HepG2 (cell line): ENCODE measurements at regions not wholly inside any gene's neighbourhood (a gene's known extent, or its start where the extent isn't known, plus 50 kb on each side); places are given as distances from the start of the nearest gene placed in this dataset.

Experiments used
- ATAC-seq: fragments of 200-7000 bp; cut with Tn5 transposase; 3 replicates; pipeline ENCODE4 v1.9.1; 2020; ENCODE audit warnings: mild to moderate bottlenecking, moderate library complexity
- BruUV-seq: library from RNA; stranded (reverse); fragments of 400-500 nt; replicated peaks from 2 replicates; lab custom pipeline; 2021; lab: Mats Ljungman, UMichigan
- CTCF ChIA-PET: fragments of 300-600 bp; formaldehyde crosslinking; extraction: SDS; loops from one replicate; lab custom pipeline; 2021; ENCODE audit warnings: low total read pairs, inconsistent platforms, low intra/inter-chr PET ratio; lab: Yijun Ruan, JAX
- POLR2A ChIA-PET: fragments of 350-600 bp; sonication (Branson Sonifier 250); formaldehyde crosslinking; loops from one replicate; lab custom pipeline; 2020; ENCODE audit warnings: antibody characterized with exemption, inconsistent platforms; lab: Yijun Ruan, JAX
- DNase-seq: peaks from one replicate; pipeline ENCODE4 v3.0.0-alpha.2; 2015; ENCODE audit warnings: low spot score
- FAIRE-seq: peaks from 3 replicates; lab custom pipeline; 2011; peaks lifted over from hg19 to GRCh38; lab: Jason Lieb, UNC
- H2AFZ ChIP-seq: one replicate; pipeline ENCODE4 v1.6.1; 2011; ENCODE audit warnings: low read length, inconsistent platforms
- H3K27ac ChIP-seq: fragments of 300-600 bp; 3 replicates; pipeline ENCODE4 v1.8.0; 2011; ENCODE audit warnings: mixed run types, mild to moderate bottlenecking, mixed read lengths, low read length, inconsistent platforms; ENCODE audit not compliant: insufficient read depth; ENCODE audit errors: extremely low read length
- H3K27me3 ChIP-seq, 2 experiments: fragments of 200-600 bp in 1 of 2; 2 replicates in 1 of 2; 3 replicates in 1 of 2; pipeline versions ENCODE4 v1.6.0 to v1.8.0; 2011; ENCODE audit warnings: low read length in 2 of 2, mild to moderate bottlenecking in 2 of 2, moderate library complexity in 2 of 2, inconsistent platforms in 1 of 2; ENCODE audit not compliant: insufficient read depth in 2 of 2, control insufficient read depth in 1 of 2
- H3K36me3 ChIP-seq, 2 experiments: fragments of 200-600 bp in 1 of 2; replicated peaks in 1 of 2; 2 replicates in 1 of 2; 3 replicates in 1 of 2; pipeline versions ENCODE4 v1.5.1 to v1.8.0; 2011; ENCODE audit warnings: low read length in 2 of 2, inconsistent platforms in 1 of 2; ENCODE audit not compliant: insufficient read depth in 2 of 2, control insufficient read depth in 1 of 2
- H3K4me1 ChIP-seq: 2 replicates; pipeline ENCODE4 v1.5.1; 2012; ENCODE audit warnings: low read length, inconsistent platforms; ENCODE audit not compliant: insufficient read depth
- H3K4me2 ChIP-seq: 2 replicates; pipeline ENCODE4 v1.6.0; 2011; ENCODE audit warnings: low read depth, low read length, inconsistent platforms
- H3K4me3 ChIP-seq, 3 experiments: fragments of 200-600 bp in 1 of 3; sonication (generic), shearing (Covaris generic) in 1 of 3; replicated peaks in 1 of 3; 2 replicates each; pipeline ENCODE4 v1.5.1; 2011 to 2016; ENCODE audit warnings: low read length in 3 of 3, inconsistent platforms in 2 of 3, low read depth in 2 of 3, mild to moderate bottlenecking in 2 of 3, control low read depth in 1 of 3, mixed read lengths in 1 of 3; ENCODE audit not compliant: insufficient read depth in 1 of 3
- H3K79me2 ChIP-seq: one replicate; pipeline ENCODE4 v1.6.1; 2011; ENCODE audit warnings: low read length, inconsistent platforms; ENCODE audit not compliant: insufficient read depth
- H3K9ac ChIP-seq: 2 replicates; pipeline ENCODE4 v1.6.0; 2011; ENCODE audit warnings: mild to moderate bottlenecking, low read depth, low read length, inconsistent platforms; ENCODE audit not compliant: insufficient read depth
- H3K9me3 ChIP-seq: 2 replicates; pipeline ENCODE4 v1.5.1; 2012; ENCODE audit warnings: mild to moderate bottlenecking, low read length
- H4K20me1 ChIP-seq: 2 replicates; pipeline ENCODE4 v1.6.0; 2011; ENCODE audit warnings: inconsistent platforms, mild to moderate bottlenecking, low read length, moderate library complexity; ENCODE audit not compliant: insufficient read depth
- E2F1 ChIP-seq: sonication (generic); formaldehyde crosslinking; IDR thresholded peaks from 2 replicates; pipeline ENCODE4 v1.5.0; 2020; ENCODE audit warnings: missing genetic modification reagents
- ESRRA ChIP-seq: sonication (generic); formaldehyde crosslinking; IDR thresholded peaks from 2 replicates; pipeline ENCODE4 v1.5.1; 2020; ENCODE audit warnings: mild to moderate bottlenecking, low read depth, missing genetic modification reagents
- HCFC1 ChIP-seq: fragments of 150-350 bp; IDR thresholded peaks from 2 replicates; pipeline ENCODE4 v1.6.1; 2014; ENCODE audit warnings: low read depth, low read length
- HOXA5 ChIP-seq: sonication (generic); formaldehyde crosslinking; IDR thresholded peaks from 2 replicates; pipeline ENCODE4 v1.4.0; 2020; ENCODE audit warnings: missing genetic modification reagents
- IKZF4 ChIP-seq: sonication (generic); formaldehyde crosslinking; IDR thresholded peaks from 2 replicates; pipeline ENCODE4 v1.5.1; 2020; ENCODE audit warnings: borderline replicate concordance, mild to moderate bottlenecking, low read depth, missing genetic modification reagents; ENCODE audit errors: not compliant biosample characterization
- MEF2D ChIP-seq: sonication (generic); formaldehyde crosslinking; IDR thresholded peaks from 2 replicates; pipeline ENCODE4 v1.5.1; 2020; ENCODE audit warnings: mild to moderate bottlenecking, missing genetic modification reagents
- NFYB ChIP-seq: sonication (generic); formaldehyde crosslinking; IDR thresholded peaks from 2 replicates; pipeline ENCODE4 v1.4.0; 2020; ENCODE audit warnings: missing genetic modification reagents
- REXO4 ChIP-seq: sonication (generic); formaldehyde crosslinking; IDR thresholded peaks from 2 replicates; pipeline ENCODE4 v1.8.0; 2022; ENCODE audit warnings: missing genetic modification reagents, mild to moderate bottlenecking, borderline replicate concordance
- U2AF2 ChIP-seq: fragments of 200-400 bp; formaldehyde crosslinking; IDR thresholded peaks from 2 replicates; pipeline ENCODE4 v1.6.1; 2017; ENCODE audit warnings: low read depth, mild to moderate bottlenecking, low read length
- ZFP36 ChIP-seq: fragments of 150-350 bp; IDR thresholded peaks from 2 replicates; pipeline ENCODE4 v1.6.1; 2018; ENCODE audit warnings: borderline replicate concordance, low read length, low read depth; ENCODE audit not compliant: partially characterized antibody
- ZMAT3 ChIP-seq: sonication (generic); formaldehyde crosslinking; conservative IDR thresholded peaks from 2 replicates; pipeline ENCODE4 v1.7.0; 2021; ENCODE audit warnings: missing genetic modification reagents
- ZNF224 ChIP-seq: sonication (generic); formaldehyde crosslinking; IDR thresholded peaks from 2 replicates; pipeline ENCODE4 v1.5.0; 2020; ENCODE audit warnings: mild to moderate bottlenecking, missing genetic modification reagents
- ZNF230 ChIP-seq: sonication (generic); formaldehyde crosslinking; IDR thresholded peaks from 2 replicates; pipeline ENCODE4 v1.4.0; 2020; ENCODE audit warnings: mild to moderate bottlenecking, missing genetic modification reagents
- ZNF333 ChIP-seq: sonication (generic); formaldehyde crosslinking; IDR thresholded peaks from 2 replicates; pipeline ENCODE4 v1.4.0; 2020; ENCODE audit warnings: mild to moderate bottlenecking, missing genetic modification reagents, borderline replicate concordance
- ZNF354B ChIP-seq: sonication (generic); formaldehyde crosslinking; IDR thresholded peaks from 2 replicates; pipeline ENCODE4 v1.8.0; 2022; ENCODE audit warnings: mild to moderate bottlenecking, missing genetic modification reagents
- ZNF546 ChIP-seq: sonication (generic); formaldehyde crosslinking; conservative IDR thresholded peaks from 2 replicates; pipeline ENCODE4 v1.8.1; 2023; ENCODE audit warnings: mild to moderate bottlenecking, missing genetic modification reagents
- ZNF879 ChIP-seq: sonication (generic); formaldehyde crosslinking; IDR thresholded peaks from 2 replicates; pipeline ENCODE4 v1.8.1; 2023; ENCODE audit warnings: missing genetic modification reagents
- ZSCAN20 ChIP-seq: sonication (generic); formaldehyde crosslinking; IDR thresholded peaks from 2 replicates; pipeline ENCODE4 v1.4.0; 2020; ENCODE audit warnings: missing genetic modification reagents, mild to moderate bottlenecking, borderline replicate concordance
- WGBS: methylation state at CpG from one replicate; pipeline ENCODE4 v1.1.6; 2017; ENCODE audit warnings: low lambda C conversion rate; 5-methylcytosine and 5-hydroxymethylcytosine counted together
- in situ Hi-C: cut with HindIII; loops from 2 replicates; pipeline ENCODE4 v1.10.0; 2017; ENCODE audit warnings: low pct_unique_long_range_greater_than_20kb; ENCODE audit not compliant: extremely low pct_ligation_motif_present
- intact Hi-C: fragments of 100-400 bp; cut with micrococcal nuclease; formaldehyde crosslinking; loops from one replicate; pipeline ENCODE4 v1.10.0; 2022; ENCODE audit not compliant: unreplicated experiment

GRCh38 chr2:172305066-172305465 is 122.3 kb upstream of the ITGA6 start:
- no peaks in the 10 kb centered on the region for H3K9me3 ChIP-seq
- intact Hi-C loops (no loop called here), in situ Hi-C loops (no loop called here)
- H3K4me3 ChIP-seq, result no peak overlapping the region
- H3K9ac ChIP-seq, result no peak overlapping the region
- ATAC-seq (no peak), FAIRE-seq (no peak), DNase-seq (no peak)
- 45% methylated on average over 3 of the region's 3 CpGs for WGBS
- no peaks in the 10 kb centered on the region for H3K36me3 ChIP-seq
- CTCF ChIA-PET, result no interaction called here
- H2AFZ ChIP-seq, result no peak overlapping the region
- no peaks in the 10 kb centered on the region for H4K20me1 ChIP-seq
- no TSS peak for BruUV-seq
- no peak overlapping the region for H3K4me2 ChIP-seq
- peaks cover 0 to 4% of the 10 kb centered on the region in 2 experiments; a peak in 1 of 5 replicates for H3K27me3 ChIP-seq
- H3K27ac ChIP-seq, result no peak overlapping the region
- no peaks in the 10 kb centered on the region for H3K79me2 ChIP-seq
- no peak for TF ChIP-seq MEF2D (CRISPR knock-in tag)
- TF ChIP-seq ZMAT3 (CRISPR knock-in tag), result no peak
- no peak for TF ChIP-seq REXO4 (CRISPR knock-in tag)
- TF ChIP-seq NFYB (CRISPR knock-in tag), result no peak
- no peak for TF ChIP-seq ZNF224 (CRISPR knock-in tag)
- no peak for TF ChIP-seq ESRRA (CRISPR knock-in tag)
- TF ChIP-seq U2AF2, result no peak
- no peak for TF ChIP-seq IKZF4 (CRISPR knock-in tag)
- no peak for TF ChIP-seq HOXA5 (CRISPR knock-in tag)
- TF ChIP-seq ZNF879 (CRISPR knock-in tag), result no peak
- TF ChIP-seq HCFC1, result no peak
- H3K4me1 ChIP-seq, result no peaks in the 10 kb centered on the region
- POLR2A ChIA-PET, result no interaction called here

GRCh38 chr2:172307800-172308199 is 119.6 kb upstream of the ITGA6 start:
- H3K9ac ChIP-seq, result no peak overlapping the region
- ATAC-seq, result no peak
- no TSS peak for BruUV-seq
- H2AFZ ChIP-seq, result no peak overlapping the region
- DNase-seq, result no peak
- no peaks in the 10 kb centered on the region; a peak in 1 of 5 replicates for H3K27me3 ChIP-seq
- no peaks in the 10 kb centered on the region for H3K36me3 ChIP-seq
- 0% methylated on average over 1 of the region's 1 CpG for WGBS
- CTCF ChIA-PET, result no interaction called here
- H3K27ac ChIP-seq, result no peak overlapping the region
- no peak for FAIRE-seq
- H3K9me3 ChIP-seq, result no peaks in the 10 kb centered on the region
- intact Hi-C loops (no loop called here), in situ Hi-C loops (no loop called here)
- H3K4me3 ChIP-seq, result no peak overlapping the region
- H3K4me2 ChIP-seq, result no peak overlapping the region
- no peaks in the 10 kb centered on the region for H4K20me1 ChIP-seq
- no peaks in the 10 kb centered on the region for H3K4me1 ChIP-seq
- POLR2A ChIA-PET, result no interaction called here
- H3K79me2 ChIP-seq, result no peaks in the 10 kb centered on the region
- TF ChIP-seq ZNF354B (CRISPR knock-in tag) (no peak), ZNF333 (CRISPR knock-in tag) (no peak), ZNF230 (no peak), ZSCAN20 (CRISPR knock-in tag) (no peak), E2F1 (no peak), ZFP36 (no peak), ZNF546 (no peak)
